OCI-LY7 (cell line): ENCODE measurements at regions not wholly inside any gene's neighbourhood (a gene's known extent, or its start where the extent isn't known, plus 50 kb on each side); places are given as distances from the start of the nearest gene placed in this dataset.

ENCODE experiments used
- BruUV-seq: library from RNA; stranded (reverse); fragments of 400-500 nt; replicated peaks from 2 replicates; lab custom pipeline; 2021; lab: Mats Ljungman, UMichigan
- CTCF ChIA-PET: fragments of 300-600 bp; sonication (Branson Sonifier 250); formaldehyde crosslinking; loops from one replicate; lab custom pipeline; 2022; ENCODE audit warnings: antibody characterized with exemption; ENCODE audit not compliant: unreplicated experiment; lab: Charles Lee
- POLR2A ChIA-PET: fragments of 300-600 bp; sonication (Branson Sonifier 250); formaldehyde crosslinking; loops from one replicate; lab custom pipeline; 2022; ENCODE audit warnings: antibody characterized with exemption; lab: Charles Lee
- DNase-seq: peaks from one replicate; pipeline ENCODE4 v3.0.0-alpha.2; 2015; ENCODE audit warnings: low spot score
- H2AFZ ChIP-seq: fragments of 200-600 bp; sonication (generic), shearing (Covaris generic); 2 replicates; pipeline ENCODE4 v1.6.1; 2014; ENCODE audit warnings: mild to moderate bottlenecking, antibody characterized with exemption, low read length, moderate library complexity
- H3K27ac ChIP-seq: fragments of 200-600 bp; sonication (generic); 2 replicates; pipeline ENCODE4 v1.5.1; 2014; ENCODE audit warnings: mixed run types, low read depth, mild to moderate bottlenecking, moderate library complexity, low read length, inconsistent platforms; ENCODE audit not compliant: poor library complexity, severe bottlenecking
- H3K36me3 ChIP-seq: fragments of 200-600 bp; sonication (generic); 2 replicates; pipeline ENCODE4 v1.6.1; 2014; ENCODE audit warnings: mild to moderate bottlenecking, antibody characterized with exemption, low read length, moderate library complexity, mixed read lengths; ENCODE audit not compliant: insufficient read depth
- H3K4me1 ChIP-seq: fragments of 200-600 bp; sonication (generic); 2 replicates; pipeline ENCODE4 v1.5.1; 2014; ENCODE audit warnings: mild to moderate bottlenecking, low read length; ENCODE audit not compliant: insufficient read depth, poor library complexity, severe bottlenecking
- H3K4me2 ChIP-seq: fragments of 200-600 bp; sonication (generic); 2 replicates; pipeline ENCODE4 v1.6.1; 2014; ENCODE audit warnings: mild to moderate bottlenecking, low read length
- H3K4me3 ChIP-seq: fragments of 200-600 bp; sonication (generic); 2 replicates; pipeline ENCODE4 v1.5.1; 2014; ENCODE audit warnings: mild to moderate bottlenecking, low read depth, low read length; ENCODE audit not compliant: poor library complexity, severe bottlenecking
- H3K79me2 ChIP-seq: fragments of 200-600 bp; sonication (generic); 2 replicates; pipeline ENCODE4 v1.6.1; 2016; ENCODE audit warnings: low read depth, mild to moderate bottlenecking, low read length, moderate library complexity, mixed read lengths; ENCODE audit not compliant: insufficient read depth
- H3K9me2 ChIP-seq: fragments of 200-600 bp; sonication (generic); 2 replicates; pipeline ENCODE4 v1.6.1; 2016; ENCODE audit warnings: mild to moderate bottlenecking, low read length, mixed read lengths; ENCODE audit not compliant: insufficient read depth
- H3K9me3 ChIP-seq: fragments of 200-600 bp; sonication (generic); 2 replicates; pipeline ENCODE4 v1.6.1; 2014; ENCODE audit warnings: mild to moderate bottlenecking, mixed run types, low read length, mixed read lengths
- H4K20me1 ChIP-seq: fragments of 200-600 bp; sonication (generic); 2 replicates; pipeline ENCODE4 v1.6.1; 2014; ENCODE audit warnings: mild to moderate bottlenecking, antibody characterized with exemption, low read length, moderate library complexity, mixed read lengths; ENCODE audit not compliant: insufficient read depth
- CTCF ChIP-seq: fragments of 200-600 bp; sonication (generic); conservative IDR thresholded peaks from 2 replicates; pipeline ENCODE4 v1.5.1; 2014; ENCODE audit warnings: mild to moderate bottlenecking, antibody characterized with exemption, low read length, moderate library complexity, mixed read lengths
- EZH2phosphoT487 ChIP-seq: fragments of 200-600 bp; sonication (generic); IDR thresholded peaks from 2 replicates; pipeline ENCODE4 v1.6.1; 2018; ENCODE audit warnings: low read depth, borderline replicate concordance, mild to moderate bottlenecking, mixed run types, antibody characterized with exemption, low read length, moderate library complexity, mixed read lengths
- intact Hi-C: fragments of 100-400 bp; cut with micrococcal nuclease; formaldehyde crosslinking; loops from one replicate; pipeline ENCODE4 v1.10.0; 2022; ENCODE audit not compliant: unreplicated experiment

GRCh38 chr1:228810878-228811711 is 75.8 kb downstream of the RHOU start:
- no TSS peak for BruUV-seq
- no peak overlapping the region for H2AFZ ChIP-seq
- TF ChIP-seq EZH2phosphoT487 (no peak), CTCF (no peak)

GRCh38 chr1:228811712-228812305 is 76.5 kb downstream of the RHOU start:
- H3K36me3 ChIP-seq: no peaks in the 10 kb centered on the region
- TF ChIP-seq CTCF (no peak), EZH2phosphoT487 (no peak)
- no peak overlapping the region for H3K4me2 ChIP-seq
- no peaks in the 10 kb centered on the region for H3K79me2 ChIP-seq
- no peaks in the 10 kb centered on the region for H3K9me3 ChIP-seq
- no peaks in the 10 kb centered on the region for H3K9me2 ChIP-seq
- DNase-seq: no peak
- H3K4me1 ChIP-seq: no peaks in the 10 kb centered on the region
- no peak overlapping the region for H3K27ac ChIP-seq
- no peak overlapping the region for H3K4me3 ChIP-seq
- CTCF ChIA-PET: no interaction called here
- no peaks in the 10 kb centered on the region for H4K20me1 ChIP-seq
- no TSS peak for BruUV-seq
- no peak overlapping the region for H2AFZ ChIP-seq
- intact Hi-C loops: no loop called here
- POLR2A ChIA-PET: interaction anchor here (1.0 kb wide), 1 partner anchor 13 kb away, joined by 3 read pairs; no protein-coding TSS in a partner anchor

More at GRCh38 chr1:228810878-228811711, 75.8 kb downstream of the RHOU start:
- Histone ChIP-seq H4K20me1 (no peaks in the 10 kb centered on the region), H3K4me3 (no peak overlapping the region), H3K9me3 (no peaks in the 10 kb centered on the region), H3K4me2 (no peak overlapping the region), H3K27ac (no peak overlapping the region), H3K9me2 (no peaks in the 10 kb centered on the region), H3K36me3 (no peaks in the 10 kb centered on the region), H3K4me1 (no peaks in the 10 kb centered on the region), H3K79me2 (no peaks in the 10 kb centered on the region)
- ChIA-PET CTCF (no interaction called here), POLR2A (interaction anchor here (1.0 kb wide), 1 partner anchor 14 kb away, joined by 3 read pairs; no protein-coding TSS in a partner anchor)
- no peak for DNase-seq
- intact Hi-C loops: no loop called here

- Histone ChIP-seq H2AFZ (no peak overlapping the region), H3K9me3 (no peaks in the 10 kb centered on the region), H3K27ac (no peak overlapping the region), H3K36me3 (no peaks in the 10 kb centered on the region), H3K9me2 (no peaks in the 10 kb centered on the region), H3K4me1 (no peaks in the 10 kb centered on the region), H4K20me1 (no peaks in the 10 kb centered on the region), H3K4me2 (no peak overlapping the region), H3K4me3 (no peak overlapping the region), H3K79me2 (no peaks in the 10 kb centered on the region)
- DNase-seq: no peak
- BruUV-seq: no TSS peak
- POLR2A ChIA-PET: no interaction called here
- intact Hi-C loops: no loop called here
- no peak for TF ChIP-seq EZH2phosphoT487
- TF ChIP-seq CTCF: no peak
- CTCF ChIA-PET: no interaction called here
These were observed 77.7 kb downstream of the RHOU start for GRCh38 chr1:228812961-228813360.
